ENCODE measurements at regions not wholly inside any gene's neighbourhood (a gene's known extent, or its start where the extent isn't known, plus 50 kb on each side); places are given as distances from the start of the nearest gene placed in this dataset.

- no peak for TF ChIP-seq CTCF (IDR thresholded peaks at IDR 0.05; ENCODE audit: low read depth, low read length, missing input control)
- no peak for TF ChIP-seq TAF1 (conservative IDR thresholded peaks at IDR 0.05)
These were observed 890.4 kb downstream of the EFNA5 start for GRCh38 chr5:106780355-106780754.

All from liver (tissue), 3 donors.